NCI-H226 (cell line): ENCODE measurements at regions not wholly inside any gene's neighbourhood (a gene's known extent, or its start where the extent isn't known, plus 50 kb on each side); places are given as distances from the start of the nearest gene placed in this dataset.

ENCODE experiments used
- DNase-seq: peaks from one replicate; pipeline ENCODE4 v3.0.0-alpha.2; 2015

DNA sequence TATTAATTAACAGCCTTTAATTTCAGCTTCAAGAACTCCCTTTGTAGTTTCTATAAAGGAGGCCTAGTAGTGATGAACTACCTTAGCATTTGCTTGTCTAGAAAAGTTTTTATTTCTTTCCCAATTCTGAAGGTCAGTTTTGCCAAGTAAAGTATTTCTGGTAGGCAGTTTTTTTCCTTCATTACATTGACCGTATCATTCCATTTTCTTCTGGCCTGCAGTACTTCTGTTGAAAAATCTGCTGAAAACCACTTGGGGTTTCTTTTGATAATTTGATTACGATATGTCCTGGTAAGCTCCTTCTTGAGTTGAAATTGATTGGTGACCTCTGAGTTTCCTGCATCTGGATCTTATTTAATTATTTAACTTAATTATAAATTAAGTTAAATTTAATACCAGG, 691.8 kb downstream of the TSN start:
- no peak for DNase-seq

DNA sequence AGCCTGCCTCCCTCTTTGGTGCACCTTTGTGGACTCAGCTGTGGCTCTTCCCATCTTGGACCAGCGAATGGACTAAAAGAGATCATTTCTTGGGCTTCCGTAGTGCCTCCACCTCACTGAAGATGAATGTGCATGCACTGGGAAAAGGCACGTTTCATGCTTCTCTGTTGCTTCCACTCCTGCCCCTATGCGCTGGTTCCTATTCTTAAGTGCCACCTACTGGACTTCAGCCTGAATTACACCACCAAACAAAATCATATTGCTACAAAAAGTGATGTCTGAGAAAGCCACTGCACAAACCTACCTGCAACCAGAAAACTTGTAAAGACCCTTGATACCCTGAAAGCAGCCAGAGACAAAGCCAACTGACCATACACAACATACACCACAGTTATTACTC, 695.6 kb downstream of the TSN start:
- peak; percentile 10 for DNase-seq

DNA sequence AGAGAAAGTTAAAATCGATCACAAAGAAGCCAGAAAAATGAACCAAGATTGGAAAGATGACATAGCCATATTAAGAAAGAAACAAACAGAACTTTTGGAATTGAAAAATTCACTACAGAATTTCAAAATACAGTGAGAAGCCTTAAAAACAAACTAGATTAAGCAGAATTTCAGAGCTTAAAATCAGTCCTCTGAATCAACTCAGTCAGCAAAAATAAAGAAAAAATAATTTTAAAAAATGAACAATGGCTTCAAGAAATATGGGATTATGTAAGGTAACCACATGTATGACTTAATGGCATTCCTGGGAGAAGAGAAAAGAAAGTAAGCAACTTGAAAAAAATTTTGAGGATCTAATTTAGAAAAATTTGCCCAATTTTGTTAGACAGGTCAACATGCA, 696.2 kb downstream of the TSN start:
- DNase-seq: no peak

DNA sequence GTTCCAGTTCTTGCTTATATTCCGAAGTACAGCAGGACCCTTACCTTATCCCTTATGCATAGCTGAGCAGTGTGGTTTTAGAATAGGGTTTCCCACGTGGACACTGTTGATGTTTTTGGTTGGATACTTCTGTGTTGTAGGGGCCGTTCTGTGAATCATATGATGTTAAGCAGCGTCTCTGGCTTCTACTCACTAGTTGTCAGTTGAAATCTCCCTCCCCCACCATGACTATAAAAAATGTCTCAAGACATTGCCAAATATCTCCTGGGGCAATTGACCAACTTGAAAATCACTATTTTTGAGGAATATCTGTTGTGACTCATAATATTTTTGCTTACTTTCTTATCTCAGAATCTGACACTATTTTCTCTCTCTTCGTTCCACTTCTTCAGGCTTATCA, 713.7 kb downstream of the TSN start:
- DNase-seq: no peak

GRCh38 chr2:122471753-122472152, 716.3 kb downstream of the TSN start:
- DNase-seq: no peak

GRCh38 chr2:122478117-122478516, 722.7 kb downstream of the TSN start:
- DNase-seq: no peak

DNA sequence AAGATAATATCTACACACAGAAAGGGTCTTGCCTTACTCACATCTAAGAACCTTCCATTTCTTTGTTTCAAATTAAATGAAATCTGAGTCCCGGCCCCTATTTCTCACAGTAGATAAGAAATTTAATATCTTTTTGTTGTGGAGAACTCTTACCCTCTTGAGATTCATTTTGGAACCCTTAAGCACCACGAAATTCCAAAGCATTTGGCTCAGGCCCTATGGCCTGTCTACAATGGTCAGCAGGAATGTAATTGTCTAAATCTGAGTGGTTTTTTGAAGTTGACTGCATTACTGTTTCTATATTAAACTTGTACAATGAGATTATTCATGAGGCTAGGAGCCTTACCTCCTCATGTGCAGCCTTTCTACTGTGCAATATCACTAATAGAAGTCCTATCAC, 723.3 kb downstream of the TSN start:
- DNase-seq: no peak

GRCh38 chr2:122480501-122481243, 725.2 kb downstream of the TSN start:
- no peak for DNase-seq

- DNase-seq: no peak
These were observed 725.8 kb downstream of the TSN start for GRCh38 chr2:122481244-122481622.

GRCh38 chr2:122481717-122482116, 726.3 kb downstream of the TSN start:
- no peak for DNase-seq

GRCh38 chr2:122486086-122486485, 730.6 kb downstream of the TSN start:
- DNase-seq: no peak

- no peak for DNase-seq
These were observed 731.4 kb downstream of the TSN start for GRCh38 chr2:122486705-122487415.

DNA sequence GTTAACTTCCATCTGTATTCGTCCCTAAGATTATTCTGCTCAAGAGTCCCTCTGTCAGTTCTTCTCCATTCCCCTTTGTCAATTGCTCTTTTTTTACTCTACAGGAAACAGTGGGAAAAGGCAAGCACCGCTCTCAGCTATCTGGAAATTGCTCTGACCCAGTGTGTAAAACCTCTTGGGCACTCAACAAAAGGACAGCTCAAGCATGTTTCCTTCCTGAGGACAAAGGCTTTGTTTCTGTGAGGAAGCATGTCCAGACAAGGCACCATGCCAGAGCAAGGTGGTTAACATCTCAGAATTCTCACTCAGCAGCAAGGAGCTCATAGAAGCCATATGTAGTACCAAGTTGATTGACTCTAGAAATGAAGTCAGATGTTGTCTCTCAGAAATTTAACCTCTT, 735.6 kb downstream of the TSN start:
- no peak for DNase-seq

DNA sequence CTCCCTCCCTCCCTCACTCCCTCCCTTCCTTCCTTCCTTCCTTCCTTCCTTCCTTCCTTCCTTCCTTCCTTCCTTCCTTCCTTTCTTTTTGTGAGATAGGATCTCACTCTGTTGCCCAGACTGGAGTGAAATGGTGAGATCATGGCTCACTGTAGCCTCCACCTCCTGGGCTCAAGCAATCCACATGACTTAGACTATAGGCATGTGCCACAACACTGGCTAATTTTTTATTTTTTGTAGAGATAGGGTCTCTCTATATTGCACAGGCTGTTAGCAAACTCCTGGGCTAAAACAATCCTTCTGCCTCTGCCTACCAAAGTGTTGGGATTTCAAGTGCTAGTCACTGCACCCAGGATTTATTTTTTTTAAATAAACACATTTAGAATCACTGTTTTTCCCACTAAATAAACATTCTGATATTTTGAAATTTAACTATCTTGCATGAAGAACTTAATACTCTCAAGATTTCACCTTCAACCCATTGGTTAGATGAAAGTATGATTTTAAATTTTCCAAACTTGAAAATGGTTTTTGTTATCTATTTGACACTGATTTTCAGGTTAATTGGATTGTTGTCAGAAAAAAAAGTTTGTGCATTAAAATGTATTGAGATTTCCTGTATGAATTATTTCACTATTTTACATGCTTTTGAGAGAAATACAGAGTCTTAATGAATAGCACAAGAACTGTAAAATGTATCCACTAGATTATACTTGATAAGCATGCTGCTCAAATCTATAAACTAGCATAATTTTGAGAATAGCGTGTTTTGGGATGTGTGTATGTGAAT, 745.1 kb downstream of the TSN start:
- DNase-seq: no peak

- DNase-seq: no peak
These were observed 751.2 kb downstream of the TSN start for GRCh38 chr2:122506620-122507019.

- DNase-seq: no peak
These were observed 751.8 kb downstream of the TSN start for GRCh38 chr2:122507261-122507660.

DNA sequence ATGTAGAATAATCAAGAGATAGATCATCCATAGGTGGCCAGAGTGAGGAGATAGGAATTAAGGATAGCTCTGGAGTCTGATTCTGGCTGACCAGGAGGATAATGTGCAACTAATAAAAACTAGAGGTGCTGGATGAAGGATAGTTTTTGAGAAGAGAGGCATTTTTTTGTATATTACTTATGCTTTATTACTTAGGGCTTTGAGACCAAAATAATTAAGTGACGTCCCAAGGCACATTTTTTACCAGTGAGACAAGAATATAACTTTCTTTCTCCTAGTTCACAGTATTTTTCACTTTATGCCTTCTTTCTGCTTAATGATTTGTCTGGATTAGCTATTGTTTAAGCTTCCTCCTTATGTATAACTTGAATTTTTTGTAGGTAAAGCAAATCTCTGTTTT, 756.6 kb downstream of the TSN start:
- no peak for DNase-seq

- DNase-seq: no peak
These were observed 759.1 kb downstream of the TSN start for GRCh38 chr2:122514451-122514996.

DNA sequence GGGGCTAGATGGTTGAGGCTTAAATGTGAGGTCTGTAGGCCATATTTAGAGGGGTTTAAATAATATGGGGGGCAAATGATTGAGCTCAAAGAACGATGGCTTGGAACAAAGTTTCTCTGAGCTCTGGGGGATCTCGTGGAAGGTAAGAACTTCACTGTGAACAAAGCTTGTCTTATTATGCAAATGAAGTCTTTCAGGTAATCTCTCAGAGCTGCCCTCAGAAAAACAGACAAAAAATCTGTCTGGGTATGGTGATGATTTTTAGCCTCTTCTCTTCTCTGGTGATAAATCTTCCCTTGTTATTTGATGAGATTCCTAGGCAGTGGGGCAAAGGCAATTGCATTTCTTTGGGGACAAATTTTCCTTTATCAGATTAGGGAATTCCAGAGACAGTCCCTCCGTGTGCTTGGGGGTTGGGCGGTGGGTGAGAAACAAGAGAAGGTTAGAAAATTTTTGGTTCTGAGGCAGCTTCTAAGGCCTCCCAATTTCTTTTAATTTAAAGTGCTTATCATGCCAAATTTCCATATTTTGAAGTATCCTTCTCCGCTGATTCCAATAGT, 760.4 kb downstream of the TSN start:
- DNase-seq: no peak

- no peak for DNase-seq
These were observed 761.3 kb downstream of the TSN start for GRCh38 chr2:122516775-122517174.

- DNase-seq: no peak
These were observed 763.9 kb downstream of the TSN start for GRCh38 chr2:122519366-122519765.

DNA sequence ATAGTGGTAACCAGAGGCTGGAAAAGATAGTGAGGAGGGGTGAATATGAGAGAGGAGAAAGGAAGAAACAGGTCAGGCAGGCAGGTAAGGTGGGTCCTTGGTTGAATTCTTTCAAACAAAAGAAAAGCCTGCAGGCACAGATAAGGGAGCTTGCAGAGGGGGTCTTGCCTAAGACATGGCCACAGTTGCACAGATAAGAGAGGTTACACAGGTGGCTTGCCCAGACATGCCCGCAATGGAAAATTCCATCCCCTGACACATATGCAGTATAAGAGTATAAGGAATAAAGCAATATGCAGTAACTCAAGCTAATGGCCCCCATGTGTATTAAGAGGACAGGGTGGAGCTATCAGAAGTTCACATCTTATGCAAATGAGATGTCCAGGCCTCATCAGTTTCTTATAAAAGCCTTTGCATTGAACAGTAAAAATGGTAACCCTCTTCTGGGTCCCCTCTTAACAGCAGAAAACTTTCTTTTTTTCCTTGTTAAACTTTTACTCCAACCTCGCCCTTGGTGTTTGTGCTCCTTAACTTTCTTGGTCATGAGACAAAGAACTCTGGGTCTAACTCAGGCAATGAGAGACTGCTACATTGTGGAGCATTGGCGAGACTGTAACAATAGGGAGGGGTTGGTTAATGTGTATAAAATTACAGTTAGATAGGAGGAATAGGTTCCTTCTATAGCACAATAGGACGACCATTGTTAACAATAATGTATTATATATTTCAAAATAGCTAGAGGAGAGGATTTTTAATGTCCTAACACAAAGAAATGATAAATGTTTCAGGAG, 764.6 kb downstream of the TSN start:
- no peak for DNase-seq
